ENCODE measurements at regions not wholly inside any gene's neighbourhood (a gene's known extent, or its start where the extent isn't known, plus 50 kb on each side); places are given as distances from the start of the nearest gene placed in this dataset.
A peak's percentile ranks its signal among the peaks of the same experiment; 100 is the strongest.

- Mint-ChIP-seq H3K27ac (no peak overlapping the region), H3K4me3 (no peak overlapping the region), H3K36me3 (ENCODE audit: low read depth) (no peaks in the 10 kb centered on the region), H3K27me3 (ENCODE audit: insufficient read depth, low read depth, poor library complexity) (no peaks in the 10 kb centered on the region), H3K9me3 (no peaks in the 10 kb centered on the region), H3K4me1 (no peaks in the 10 kb centered on the region)
- DNase-seq (ENCODE audit: low spot score) (no peak), ATAC-seq (no peak)
- H3F3A ChIP-seq (replicated peaks; ENCODE audit: low read depth): no peaks in the 10 kb centered on the region
- H2AFZ ChIP-seq: no peak overlapping the region
- H3K4me3 ChIP-seq: no peak overlapping the region
- no peak overlapping the region for H3K27ac ChIP-seq (ENCODE audit: low read depth)
- H3K27me3 ChIP-seq (ENCODE audit: insufficient read depth): no peaks in the 10 kb centered on the region
- H4K20me1 ChIP-seq (replicated peaks; ENCODE audit: insufficient read depth): no peaks in the 10 kb centered on the region
- no peaks in the 10 kb centered on the region for H3K4me1 ChIP-seq (ENCODE audit: insufficient read depth)
- H3K79me2 ChIP-seq (replicated peaks; ENCODE audit: insufficient read depth): no peaks in the 10 kb centered on the region
- 0 out of 2 replicates have a peak, but pooled peaks cover 3% of the 10 kb centered on the region for H3K9me2 ChIP-seq (ENCODE audit: insufficient read depth)
- H3K36me3 ChIP-seq (ENCODE audit: insufficient read depth): no peaks in the 10 kb centered on the region
- TF ChIP-seq ZNF331 (CRISPR knock-in tag; IDR thresholded peaks at IDR 0.05; ENCODE audit: low read depth) (no peak), REST (IDR thresholded peaks at IDR 0.05; ENCODE audit: unreplicated experiment) (no peak), EZH2phosphoT487 (IDR thresholded peaks at IDR 0.05; ENCODE audit: unreplicated experiment) (no peak), POLR2AphosphoS5 (IDR thresholded peaks at IDR 0.05; ENCODE audit: low read depth) (no peak)
- H3K4me2 ChIP-seq: no peak overlapping the region
Observed at GRCh38 chr2:186947516-186947915, 98.5 kb upstream of the ZSWIM2 start.

GRCh38 chr2:186946896-186947467, 98.0 kb upstream of the ZSWIM2 start:
- H2AFZ ChIP-seq: no peak overlapping the region
- Mint-ChIP-seq H3K9me3 (no peaks in the 10 kb centered on the region), H3K4me1 (no peaks in the 10 kb centered on the region), H3K27ac (no peak overlapping the region), H3K36me3 (ENCODE audit: low read depth) (no peaks in the 10 kb centered on the region), H3K27me3 (ENCODE audit: insufficient read depth, low read depth, poor library complexity) (no peaks in the 10 kb centered on the region), H3K4me3 (no peak overlapping the region)
- ATAC-seq (no peak; the same call in 2 of the 3 replicates), DNase-seq (ENCODE audit: low spot score) (peak; percentile 8)
- H4K20me1 ChIP-seq (replicated peaks; ENCODE audit: insufficient read depth): no peaks in the 10 kb centered on the region
- H3K36me3 ChIP-seq (ENCODE audit: insufficient read depth): no peaks in the 10 kb centered on the region
- no peaks in the 10 kb centered on the region for H3K27me3 ChIP-seq (ENCODE audit: insufficient read depth)
- H3K9me2 ChIP-seq (ENCODE audit: insufficient read depth): 0 out of 2 replicates have a peak, but pooled peaks cover 3% of the 10 kb centered on the region
- no peaks in the 10 kb centered on the region for H3K79me2 ChIP-seq (replicated peaks; ENCODE audit: insufficient read depth)
- no peak overlapping the region for H3K4me3 ChIP-seq
- H3K4me2 ChIP-seq: no peak overlapping the region
- H3F3A ChIP-seq (replicated peaks; ENCODE audit: low read depth): no peaks in the 10 kb centered on the region
- H3K4me1 ChIP-seq (ENCODE audit: insufficient read depth): no peaks in the 10 kb centered on the region
- no peak overlapping the region for H3K27ac ChIP-seq (ENCODE audit: low read depth)
- TF ChIP-seq CTCF (conservative IDR thresholded peaks at IDR 0.05; ENCODE audit: low read depth in 2 of 2) (no peak), STAT1 (IDR thresholded peaks at IDR 0.05; ENCODE audit: unreplicated experiment) (no peak), POLR2AphosphoS5 (IDR thresholded peaks at IDR 0.05; ENCODE audit: low read depth) (no peak), ETS1 (IDR thresholded peaks at IDR 0.05) (no peak), CREB1 (CRISPR knock-in tag; IDR thresholded peaks at IDR 0.05; ENCODE audit: low read depth) (no peak), JUNB (IDR thresholded peaks at IDR 0.05; ENCODE audit: unreplicated experiment) (no peak), REST (IDR thresholded peaks at IDR 0.05; ENCODE audit: unreplicated experiment) (no peak), EZH2 (IDR thresholded peaks at IDR 0.05; ENCODE audit: low read depth, unreplicated experiment) (no peak)

Data from GM23338 (cell line).